Amniotic stem cell (primary cell): ENCODE measurements at regions not wholly inside any gene's neighbourhood (a gene's known extent, or its start where the extent isn't known, plus 50 kb on each side); places are given as distances from the start of the nearest gene placed in this dataset.
"Not testable (repeated sequence)": the region's sequence is repeated elsewhere in the genome, so short reads cannot be mapped to it uniquely, and the experiment has no call there.

ENCODE experiments used
- DNase-seq: peaks from one replicate; lab custom pipeline; 2025; lab: John Stamatoyannopoulos, UW

- DNase-seq, result not testable (repeated sequence)
Observed at GRCh38 chr5:100379254-100379858, 155.8 kb upstream of the FAM174A start.

DNA sequence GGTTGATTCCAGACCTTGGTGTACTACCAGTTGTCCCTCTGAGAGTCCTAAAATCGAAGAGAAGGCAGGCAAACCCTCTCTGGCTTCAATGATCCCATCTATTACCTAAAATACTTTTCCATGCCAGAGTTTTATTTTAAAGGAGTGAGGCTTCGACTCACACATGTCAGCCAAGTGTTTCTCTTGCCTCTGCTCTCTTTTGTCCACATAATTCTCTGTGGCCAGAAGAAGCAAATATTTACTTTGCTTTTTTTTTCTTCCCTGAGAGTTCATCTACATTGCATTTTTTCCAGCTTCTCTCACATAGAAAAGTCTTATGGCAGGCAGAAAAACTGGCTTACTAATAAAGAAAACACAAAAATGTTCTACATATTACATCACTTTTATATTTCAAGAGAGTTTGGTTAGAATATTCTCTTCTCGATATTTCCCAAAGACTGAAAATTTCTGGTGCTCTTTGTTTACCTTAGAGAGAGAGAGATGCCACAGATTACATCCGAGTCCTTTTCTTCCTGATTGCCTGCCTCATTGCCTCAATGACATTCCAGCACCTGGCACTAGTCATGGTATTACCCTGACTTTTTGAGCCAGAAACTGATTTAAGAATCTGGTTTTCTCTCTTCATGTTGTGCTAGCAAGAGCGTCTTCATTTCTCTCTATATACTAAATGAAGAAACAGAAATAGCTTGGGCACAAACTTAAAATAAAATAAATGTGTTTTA, 170.3 kb upstream of the FAM174A start:
- not testable (repeated sequence) for DNase-seq

GRCh38 chr5:100364343-100364742, 170.8 kb upstream of the FAM174A start:
- DNase-seq, result not testable (repeated sequence)

GRCh38 chr5:100359998-100360397, 175.2 kb upstream of the FAM174A start:
- not testable (repeated sequence) for DNase-seq

DNA sequence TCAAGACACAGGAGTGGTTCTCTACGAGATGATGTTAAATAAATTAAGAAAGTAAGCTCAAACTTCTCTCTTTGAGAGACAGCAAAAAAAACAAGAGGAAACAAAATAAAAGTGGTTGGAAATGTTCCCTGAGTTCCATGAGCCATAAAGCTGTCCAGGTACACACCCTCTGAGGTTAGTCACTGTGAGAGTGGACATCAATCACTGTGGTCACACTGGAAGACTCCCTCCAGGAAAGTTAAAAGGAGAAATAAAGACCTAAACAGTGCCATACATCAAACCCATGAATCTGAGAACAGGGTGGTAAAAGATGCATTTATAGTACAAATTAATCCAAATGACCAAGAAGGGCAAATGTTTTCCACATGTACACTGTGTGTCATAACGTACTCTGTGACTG, 188.9 kb upstream of the FAM174A start:
- not testable (repeated sequence) for DNase-seq

DNA sequence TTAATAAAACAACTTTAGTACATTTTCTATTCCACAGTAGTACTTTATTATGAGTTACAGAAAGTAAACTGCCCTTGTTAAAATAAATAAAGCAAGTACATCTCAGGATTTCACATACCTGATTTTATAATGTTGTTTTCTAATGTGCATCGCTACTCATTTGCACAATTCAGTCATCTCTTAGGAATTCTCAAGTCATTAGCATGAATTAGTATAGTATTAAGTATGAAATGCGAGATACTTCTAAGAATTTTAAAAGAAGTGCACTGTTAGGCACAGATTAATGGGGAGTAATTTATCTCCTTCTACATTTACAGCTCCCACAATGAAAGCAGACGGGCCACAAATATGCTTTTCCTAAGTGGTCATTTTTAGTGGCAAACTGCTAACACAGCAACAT, 193.7 kb upstream of the FAM174A start:
- DNase-seq, result not testable (repeated sequence)

- no peak for DNase-seq
Observed at GRCh38 chr5:100322483-100322882, 212.7 kb upstream of the FAM174A start.

- DNase-seq, result no peak
Observed at GRCh38 chr5:100319885-100320284, 215.3 kb upstream of the FAM174A start.

DNA sequence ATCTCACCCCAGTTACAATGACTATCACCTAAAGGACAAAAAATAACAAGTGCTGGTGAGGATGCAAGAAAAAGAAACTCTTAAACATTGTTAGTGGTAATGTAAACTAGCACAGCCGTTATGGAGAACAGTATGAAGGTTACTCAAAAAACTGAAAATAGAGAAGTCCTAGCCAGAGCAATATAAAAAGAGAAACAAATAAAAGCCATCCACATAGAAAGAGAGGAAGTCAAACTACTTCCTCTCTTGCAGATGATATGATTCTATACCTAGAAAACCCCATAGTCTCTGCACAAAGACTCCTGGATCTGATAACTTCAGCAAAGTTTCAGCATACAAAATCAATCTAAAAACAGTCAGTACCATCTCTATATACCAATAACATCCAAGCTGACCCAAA, 221.5 kb upstream of the FAM174A start:
- DNase-seq, result no peak

DNA sequence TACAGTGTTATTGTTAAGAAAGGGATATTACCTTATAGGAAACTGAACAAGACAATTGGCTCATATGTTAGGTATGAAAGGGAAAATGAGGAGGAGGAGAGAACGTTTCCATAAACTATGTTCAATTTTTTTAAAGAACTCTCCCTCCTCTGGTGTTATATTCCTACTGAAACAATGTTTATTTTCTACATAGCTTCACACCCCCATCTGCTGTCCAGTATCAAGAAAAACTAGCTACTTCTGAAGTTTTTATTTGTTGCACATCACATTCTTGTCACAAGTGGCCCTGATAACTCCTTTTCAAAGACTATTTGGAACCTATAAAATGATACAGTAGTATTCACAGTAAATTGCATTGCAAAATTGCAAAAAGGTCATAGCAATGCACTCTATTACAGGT, 223.4 kb upstream of the FAM174A start:
- no peak for DNase-seq

- DNase-seq, result no peak
Observed at GRCh38 chr5:100306000-100306399, 229.2 kb upstream of the FAM174A start.

GRCh38 chr5:100303216-100303615, 232.0 kb upstream of the FAM174A start:
- DNase-seq, result no peak

GRCh38 chr5:100299261-100299660, 235.9 kb upstream of the FAM174A start:
- no peak for DNase-seq

- no peak for DNase-seq
Observed at GRCh38 chr5:100276071-100276470, 259.1 kb upstream of the FAM174A start.

- DNase-seq, result no peak
Observed at GRCh38 chr5:100275631-100276030, 259.5 kb upstream of the FAM174A start.

DNA sequence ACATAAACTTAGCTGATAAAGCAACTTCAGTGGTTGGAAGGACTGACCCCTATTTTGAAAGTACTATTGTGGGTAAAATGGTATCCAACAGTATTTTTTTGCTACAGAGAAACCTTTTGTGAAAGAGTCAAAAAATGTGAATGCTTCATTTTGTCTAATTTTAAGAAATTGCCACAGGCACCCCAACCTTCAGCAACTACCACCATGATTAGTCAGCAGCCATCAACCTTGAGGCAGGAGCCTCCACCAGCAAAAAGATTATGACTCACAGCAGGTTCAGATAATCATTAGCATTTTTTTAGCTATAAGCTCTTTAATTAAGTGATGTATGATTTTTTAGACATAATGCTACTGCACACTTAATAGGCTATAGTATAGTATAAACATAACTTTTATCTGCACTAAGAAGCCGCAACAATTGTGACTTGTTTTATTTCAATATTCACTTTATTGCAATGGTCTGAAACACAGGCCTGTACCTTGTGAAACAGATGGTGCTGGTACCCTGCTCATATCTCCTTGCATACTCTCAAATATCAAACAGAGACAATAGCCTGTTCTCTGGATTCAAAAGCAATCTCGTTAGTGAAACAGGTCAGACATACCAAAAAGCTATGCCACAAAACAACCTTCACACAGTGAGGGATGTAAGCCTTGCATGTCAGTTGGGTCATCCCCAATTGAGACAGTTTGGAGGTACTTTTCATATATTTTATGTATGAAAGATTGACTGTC, 261.2 kb upstream of the FAM174A start:
- DNase-seq, result no peak

GRCh38 chr5:100270023-100270771, 265.0 kb upstream of the FAM174A start:
- no peak for DNase-seq

DNA sequence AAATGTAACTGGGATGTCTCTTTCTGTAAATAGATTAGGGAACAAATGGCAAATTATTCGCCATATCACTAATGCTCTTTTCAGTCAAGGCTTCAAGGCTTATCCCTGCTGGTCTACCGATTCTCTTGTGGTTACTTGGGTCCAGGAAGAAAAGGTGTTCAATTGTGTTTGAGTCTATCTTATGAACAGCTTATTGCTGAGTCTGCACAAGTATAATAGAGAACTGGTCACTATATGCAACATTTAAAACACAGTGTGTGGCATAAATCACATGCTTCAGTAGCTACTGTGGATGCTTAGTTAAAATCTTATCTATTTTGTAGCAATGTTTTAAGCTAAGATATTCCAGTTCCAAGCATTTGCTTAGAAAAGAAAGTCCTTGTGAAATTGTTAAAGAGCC, 274.2 kb upstream of the FAM174A start:
- no peak for DNase-seq

- DNase-seq, result no peak
Observed at GRCh38 chr5:100252944-100253343, 282.2 kb upstream of the FAM174A start.

- DNase-seq, result no peak
Observed at GRCh38 chr5:100252037-100252436, 283.1 kb upstream of the FAM174A start.

DNA sequence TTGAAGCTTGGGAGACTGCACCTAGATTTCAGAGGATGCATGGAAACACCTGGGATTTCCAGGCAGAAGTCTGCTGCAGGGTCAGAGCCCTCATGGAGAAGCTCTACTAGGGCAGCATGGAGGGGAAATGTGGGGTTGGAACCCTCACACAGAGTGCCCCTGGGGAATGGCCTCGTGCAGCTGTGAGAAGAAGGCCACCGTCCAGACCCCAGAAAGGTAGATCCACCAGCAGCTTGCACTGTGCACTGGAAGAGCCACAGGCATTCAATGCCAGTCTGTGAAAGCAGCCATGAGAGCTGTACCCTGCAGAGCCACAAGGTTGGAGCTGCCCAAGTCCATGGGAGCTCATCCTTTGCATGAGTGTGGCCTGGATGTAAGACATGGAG, 285.3 kb upstream of the FAM174A start:
- DNase-seq, result no peak

DNA sequence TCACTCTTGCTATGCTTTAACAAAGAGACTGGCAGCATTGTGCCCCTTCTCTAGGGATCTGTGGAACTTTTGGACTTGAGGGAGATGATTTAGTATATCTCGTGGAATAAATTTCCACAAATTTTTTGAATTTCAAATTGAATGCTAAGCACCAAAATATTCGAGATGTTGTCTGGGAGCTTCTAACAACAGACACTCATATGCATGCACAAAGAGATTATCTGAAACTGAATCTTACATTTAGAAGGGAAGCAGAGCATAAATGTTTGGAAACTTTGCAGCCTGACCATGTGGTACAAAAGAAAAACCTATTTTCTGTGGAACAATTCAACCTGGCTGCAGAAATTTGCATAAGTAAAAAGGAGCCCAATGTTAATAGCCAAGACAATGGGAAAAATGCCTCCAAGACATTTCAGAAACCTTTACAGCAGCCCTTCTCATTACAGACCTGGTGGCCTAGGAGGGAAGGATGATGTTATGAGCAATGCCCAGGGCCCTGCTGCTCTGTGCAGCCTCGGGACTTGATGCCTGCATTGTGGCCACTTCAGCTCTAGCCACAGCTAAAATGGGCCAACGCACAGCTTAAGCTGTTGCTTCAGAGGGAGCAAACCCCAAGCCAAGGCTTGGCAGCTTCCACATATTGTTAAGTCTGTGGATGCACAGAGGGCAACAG, 285.8 kb upstream of the FAM174A start:
- no peak for DNase-seq
